Activated T-helper 17 cell treated with anti-CD3 and anti-CD28 coated beads, Interleukin-2, amount 50 U/mL, for 72 hours (primary cell): ENCODE measurements at regions not wholly inside any gene's neighbourhood (a gene's known extent, or its start where the extent isn't known, plus 50 kb on each side); places are given as distances from the start of the nearest gene placed in this dataset.
"Not testable (repeated sequence)": the region's sequence is repeated elsewhere in the genome, so short reads cannot be mapped to it uniquely, and the experiment has no call there.

Experiments
- ATAC-seq: fragments of 150-1000 bp; cut with Tn5 transposase; replicated peaks from 2 replicates; pipeline ENCODE4 v1.10.0; 2021; ENCODE audit warnings: mild to moderate bottlenecking, moderate library complexity
- H3K27ac Mint-ChIP-seq: one replicate; pipeline ENCODE4 v1.8.0; 2022; ENCODE audit warnings: mixed read lengths
- H3K27me3 Mint-ChIP-seq: one replicate; pipeline ENCODE4 v1.8.0; 2022; ENCODE audit warnings: mixed read lengths
- H3K36me3 Mint-ChIP-seq: one replicate; pipeline ENCODE4 v1.8.0; 2022; ENCODE audit warnings: low read depth, mild to moderate bottlenecking, mixed read lengths
- H3K4me1 Mint-ChIP-seq: one replicate; pipeline ENCODE4 v1.8.0; 2022; ENCODE audit warnings: mixed read lengths
- H3K4me3 Mint-ChIP-seq: one replicate; pipeline ENCODE4 v1.8.0; 2022; ENCODE audit warnings: mild to moderate bottlenecking, mixed read lengths
- H3K9me3 Mint-ChIP-seq: one replicate; pipeline ENCODE4 v1.8.0; 2022; ENCODE audit warnings: mixed read lengths

- not testable (repeated sequence) for H3K27ac Mint-ChIP-seq, H3K36me3 Mint-ChIP-seq, H3K27me3 Mint-ChIP-seq, H3K4me1 Mint-ChIP-seq, H3K4me3 Mint-ChIP-seq, ATAC-seq
- H3K9me3 Mint-ChIP-seq, result peaks cover 34% of the 10 kb centered on the region
Observed at GRCh38 chr9:40929488-40929845, 199.0 kb downstream of the FOXD4L6 start.

GRCh38 chr9:40928803-40929487, 199.5 kb downstream of the FOXD4L6 start:
- Mint-ChIP-seq H3K36me3 (no peaks in the 10 kb centered on the region), H3K4me1 (no peaks in the 10 kb centered on the region), H3K4me3 (no peak overlapping the region), H3K27ac (no peak overlapping the region), H3K27me3 (no peaks in the 10 kb centered on the region), H3K9me3 (peaks cover 34% of the 10 kb centered on the region)
- no peak for ATAC-seq

- Mint-ChIP-seq H3K4me1 (no peaks in the 10 kb centered on the region), H3K9me3 (peaks cover 34% of the 10 kb centered on the region), H3K27ac (no peak overlapping the region), H3K36me3 (no peaks in the 10 kb centered on the region), H3K4me3 (no peak overlapping the region), H3K27me3 (no peaks in the 10 kb centered on the region)
- ATAC-seq, result peak; percentile 12
Observed at GRCh38 chr9:40927851-40928802, 200.4 kb downstream of the FOXD4L6 start.

GRCh38 chr9:40927260-40927631, 201.2 kb downstream of the FOXD4L6 start:
- H3K9me3 Mint-ChIP-seq, result peaks cover 40% of the 10 kb centered on the region

GRCh38 chr9:40926404-40927259, 201.8 kb downstream of the FOXD4L6 start:
- Mint-ChIP-seq H3K9me3 (peaks cover 40% of the 10 kb centered on the region), H3K36me3 (no peaks in the 10 kb centered on the region), H3K27me3 (no peaks in the 10 kb centered on the region), H3K4me1 (no peaks in the 10 kb centered on the region), H3K4me3 (no peak overlapping the region), H3K27ac (no peak overlapping the region)
- ATAC-seq, result no peak

More at GRCh38 chr9:40927260-40927631, 201.2 kb downstream of the FOXD4L6 start:
- no peaks in the 10 kb centered on the region for H3K27me3 Mint-ChIP-seq
- no peak for ATAC-seq
- no peaks in the 10 kb centered on the region for H3K36me3 Mint-ChIP-seq
- H3K4me3 Mint-ChIP-seq, result no peak overlapping the region
- no peaks in the 10 kb centered on the region for H3K4me1 Mint-ChIP-seq
- H3K27ac Mint-ChIP-seq, result no peak overlapping the region

GRCh38 chr9:40925149-40925548, 203.3 kb downstream of the FOXD4L6 start:
- Mint-ChIP-seq H3K9me3 (peaks cover 42% of the 10 kb centered on the region), H3K36me3 (no peaks in the 10 kb centered on the region), H3K27ac (no peak overlapping the region), H3K4me3 (no peak overlapping the region), H3K4me1 (no peaks in the 10 kb centered on the region), H3K27me3 (no peaks in the 10 kb centered on the region)
- ATAC-seq, result no peak

GRCh38 chr9:40916399-40916783, 212.1 kb downstream of the FOXD4L6 start:
- H3K4me1 Mint-ChIP-seq, H3K27ac Mint-ChIP-seq, ATAC-seq, H3K4me3 Mint-ChIP-seq, H3K36me3 Mint-ChIP-seq, H3K27me3 Mint-ChIP-seq: not testable (repeated sequence)
- H3K9me3 Mint-ChIP-seq, result peaks cover 54% of the 10 kb centered on the region

- peaks cover 58% of the 10 kb centered on the region for H3K9me3 Mint-ChIP-seq
- ATAC-seq, H3K27ac Mint-ChIP-seq, H3K4me1 Mint-ChIP-seq, H3K4me3 Mint-ChIP-seq, H3K27me3 Mint-ChIP-seq, H3K36me3 Mint-ChIP-seq: not testable (repeated sequence)
Observed at GRCh38 chr9:40915660-40916398, 212.7 kb downstream of the FOXD4L6 start.

- Mint-ChIP-seq H3K27ac (no peak overlapping the region), H3K4me1 (no peaks in the 10 kb centered on the region), H3K27me3 (peaks cover 5% of the 10 kb centered on the region), H3K4me3 (no peak overlapping the region), H3K36me3 (no peaks in the 10 kb centered on the region), H3K9me3 (peaks cover 55% of the 10 kb centered on the region)
- ATAC-seq, result no peak
Observed at GRCh38 chr9:40914772-40915659, 213.5 kb downstream of the FOXD4L6 start.

- H3K4me1 Mint-ChIP-seq, result no peaks in the 10 kb centered on the region
- no peak overlapping the region for H3K27ac Mint-ChIP-seq
- H3K9me3 Mint-ChIP-seq, result peaks cover 59% of the 10 kb centered on the region
- no peaks in the 10 kb centered on the region for H3K36me3 Mint-ChIP-seq
- H3K27me3 Mint-ChIP-seq, result peaks cover 5% of the 10 kb centered on the region
- H3K4me3 Mint-ChIP-seq, result no peak overlapping the region
- ATAC-seq, result no peak
Observed at GRCh38 chr9:40913928-40914673, 214.4 kb downstream of the FOXD4L6 start.

GRCh38 chr9:40913096-40913719, 215.3 kb downstream of the FOXD4L6 start:
- ATAC-seq, result no peak
- Mint-ChIP-seq H3K4me3 (no peak overlapping the region), H3K9me3 (peaks cover 56% of the 10 kb centered on the region)

GRCh38 chr9:40912679-40913078, 215.8 kb downstream of the FOXD4L6 start:
- not testable (repeated sequence) for H3K36me3 Mint-ChIP-seq, H3K4me3 Mint-ChIP-seq
- peaks cover 54% of the 10 kb centered on the region for H3K9me3 Mint-ChIP-seq

More at GRCh38 chr9:40913096-40913719, 215.3 kb downstream of the FOXD4L6 start:
- Mint-ChIP-seq H3K27ac (no peak overlapping the region), H3K27me3 (peaks cover 6% of the 10 kb centered on the region), H3K36me3 (no peaks in the 10 kb centered on the region), H3K4me1 (no peaks in the 10 kb centered on the region)

More at GRCh38 chr9:40912679-40913078, 215.8 kb downstream of the FOXD4L6 start:
- H3K27ac Mint-ChIP-seq, H3K4me1 Mint-ChIP-seq, H3K27me3 Mint-ChIP-seq, ATAC-seq: not testable (repeated sequence)
